Adrenal gland (tissue), 9 donors: ENCODE measurements at regions not wholly inside any gene's neighbourhood (a gene's known extent, or its start where the extent isn't known, plus 50 kb on each side); places are given as distances from the start of the nearest gene placed in this dataset.
A peak's percentile ranks its signal among the peaks of the same experiment; 100 is the strongest.

ENCODE experiments used
- DNase-seq, 7 donors: peaks; one replicate each; pipeline ENCODE4 v3.0.0-alpha.2; 2019 to 2020
- H3K27ac ChIP-seq, 5 donors: fragments of 200-600 bp; sonication (generic) in 4 of 5; 1 replicate in 3 of 5; 2 replicates in 2 of 5; pipeline versions ENCODE4 v1.5.1 to v1.8.0; 2016 to 2020; ENCODE audit warnings: mild to moderate bottlenecking in 1 of 5
- H3K27me3 ChIP-seq: fragments of 200-600 bp; 2 replicates; pipeline ENCODE4 v1.8.0; 2021
- H3K36me3 ChIP-seq, 2 donors: fragments of 200-600 bp; replicated peaks in 1 of 2; 1 replicate in 1 of 2; 2 replicates in 1 of 2; pipeline versions ENCODE4 v1.5.1 to v1.8.0; 2018 to 2022
- H3K4me1 ChIP-seq, 2 donors: fragments of 200-600 bp; replicated peaks in 1 of 2; 1 replicate in 1 of 2; 2 replicates in 1 of 2; pipeline versions ENCODE4 v1.5.1 to v1.8.0; 2018 to 2021
- H3K4me3 ChIP-seq, 4 donors: fragments of 200-600 bp; sonication (generic) in 3 of 4; one replicate each; pipeline ENCODE4 v1.5.1; 2016 to 2018
- H3K9me3 ChIP-seq, 3 donors: fragments of 200-600 bp; sonication (generic) in 1 of 3; replicated peaks in 1 of 3; 1 replicate in 2 of 3; 2 replicates in 1 of 3; pipeline versions ENCODE4 v1.5.1 to v1.8.0; 2016 to 2021
- POLR2A ChIP-seq, 2 donors: fragments of 450-650 bp; IDR thresholded peaks; one replicate each; pipeline ENCODE4 v1.6.1; 2017; ENCODE audit warnings: antibody characterized with exemption in 2 of 2, mild to moderate bottlenecking in 2 of 2, moderate library complexity in 1 of 2
- WGBS, 4 donors: extraction: QIAGEN DNeasy Blood & Tissue Kit in 2 of 4; methylation state at CpG; one replicate each; pipeline versions ENCODE4 v1.1.5 to v1.1.7; 2013 to 2017; 5-methylcytosine and 5-hydroxymethylcytosine counted together
- intact Hi-C, 2 donors: fragments of 100-400 bp; cut with DNase I; formaldehyde crosslinking; loops; one replicate each; pipeline versions ENCODE4 v1.14.1 to v1.15.0; 2022 to 2023
- TF ChIP-seq, protein P1 (sequence below), 6 experiments: fragments of 450-650 bp in 4 of 6; fragments of 200-600 bp in 2 of 6; sonication (generic) in 1 of 6; IDR thresholded peaks; 1 replicate in 5 of 6; 2 replicates in 1 of 6; pipeline versions ENCODE4 v1.5.1 to v1.8.0; 2016 to 2021; ENCODE audit warnings: antibody characterized with exemption in 6 of 6, mild to moderate bottlenecking in 2 of 6, moderate library complexity in 1 of 6
- donor health status: healthy with polysubstance abuse.
- donor health status: Bipolar disorder and iron deficiency.
- donor health status: DM: yes; HTN: yes; CAD: no.
- donor health status: DM: no; HTN: no; CAD: no.
- donor health status: DM: no; HTN: no; CAD: no.

DNA sequence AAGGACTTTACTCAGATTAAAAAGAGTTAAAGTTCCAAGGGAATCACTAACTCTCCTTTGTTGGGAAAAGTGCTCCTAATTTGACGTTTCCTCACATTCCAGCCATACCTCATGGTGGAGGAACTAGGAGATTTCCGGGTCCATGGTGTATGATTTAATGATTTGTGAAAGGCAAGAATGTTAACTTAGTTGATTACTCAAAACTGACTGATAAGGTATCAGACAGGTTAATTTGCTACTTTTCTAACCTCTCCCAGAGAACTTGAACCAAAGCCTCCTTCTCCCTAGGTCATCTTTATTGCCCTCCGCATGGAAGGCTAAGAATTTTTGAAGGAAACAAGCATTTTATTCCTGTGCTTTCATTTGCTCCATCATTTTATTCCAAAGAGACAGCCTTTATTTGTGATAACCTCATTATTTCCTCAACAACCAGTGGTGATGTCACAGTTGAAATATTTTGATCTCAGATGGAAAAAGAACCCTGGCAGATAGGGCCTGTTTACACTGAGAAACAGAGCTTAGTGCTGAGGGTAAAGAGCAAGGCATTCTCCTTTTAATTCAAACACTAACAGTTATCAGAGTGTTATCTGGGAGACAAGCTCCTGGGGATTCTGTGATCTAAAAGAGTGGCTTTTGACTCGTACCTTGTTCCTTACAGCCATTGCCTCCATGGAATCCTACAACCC is 57.4 kb upstream of the BMP2 start:
- intact Hi-C loops: loop anchor here in 1 of 2 donors (10.0 kb wide), 1 partner anchor 65 kb away; no protein-coding TSS in a partner anchor
- no peak overlapping the region for H3K27ac ChIP-seq
- H3K9me3 ChIP-seq: no peaks in the 10 kb centered on the region
- H3K4me3 ChIP-seq: no peak overlapping the region
- no peaks in the 10 kb centered on the region for H3K36me3 ChIP-seq
- no peak for DNase-seq
- WGBS, 4 donors: 75 to 85% (median 79%) methylated on average over 4 of the region's 4 CpGs
- no peaks in the 10 kb centered on the region for H3K27me3 ChIP-seq
- TF ChIP-seq, protein P1, sequence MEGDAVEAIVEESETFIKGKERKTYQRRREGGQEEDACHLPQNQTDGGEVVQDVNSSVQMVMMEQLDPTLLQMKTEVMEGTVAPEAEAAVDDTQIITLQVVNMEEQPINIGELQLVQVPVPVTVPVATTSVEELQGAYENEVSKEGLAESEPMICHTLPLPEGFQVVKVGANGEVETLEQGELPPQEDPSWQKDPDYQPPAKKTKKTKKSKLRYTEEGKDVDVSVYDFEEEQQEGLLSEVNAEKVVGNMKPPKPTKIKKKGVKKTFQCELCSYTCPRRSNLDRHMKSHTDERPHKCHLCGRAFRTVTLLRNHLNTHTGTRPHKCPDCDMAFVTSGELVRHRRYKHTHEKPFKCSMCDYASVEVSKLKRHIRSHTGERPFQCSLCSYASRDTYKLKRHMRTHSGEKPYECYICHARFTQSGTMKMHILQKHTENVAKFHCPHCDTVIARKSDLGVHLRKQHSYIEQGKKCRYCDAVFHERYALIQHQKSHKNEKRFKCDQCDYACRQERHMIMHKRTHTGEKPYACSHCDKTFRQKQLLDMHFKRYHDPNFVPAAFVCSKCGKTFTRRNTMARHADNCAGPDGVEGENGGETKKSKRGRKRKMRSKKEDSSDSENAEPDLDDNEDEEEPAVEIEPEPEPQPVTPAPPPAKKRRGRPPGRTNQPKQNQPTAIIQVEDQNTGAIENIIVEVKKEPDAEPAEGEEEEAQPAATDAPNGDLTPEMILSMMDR (IDR thresholded peaks at IDR 0.05): no peak
- TF ChIP-seq POLR2A (IDR thresholded peaks at IDR 0.05): no peak
- H3K4me1 ChIP-seq: peaks cover 0 to 3% of the 10 kb centered on the region in 2 donors

DNA sequence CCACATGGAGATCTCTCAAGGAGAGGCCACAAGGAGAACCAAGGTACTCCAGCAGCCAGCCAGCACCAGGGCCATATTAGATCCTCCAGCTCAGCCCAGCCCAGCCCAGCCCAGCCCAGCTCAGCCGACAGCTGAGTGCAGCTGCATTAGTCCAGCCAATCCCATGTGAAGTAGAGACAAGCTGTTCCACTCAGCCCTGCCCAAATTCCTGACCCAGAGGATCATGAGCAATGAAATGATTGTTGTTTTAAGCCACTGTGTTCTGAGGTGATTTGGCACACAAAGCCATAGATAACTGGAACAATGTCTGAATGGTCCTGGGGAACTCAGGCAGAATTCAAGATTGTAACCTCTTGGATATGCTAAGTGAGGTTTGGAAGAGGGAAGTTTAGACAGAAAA is 59.5 kb upstream of the BMP2 start:
- Histone ChIP-seq H3K4me3 (no peak overlapping the region), H3K36me3 (no peaks in the 10 kb centered on the region), H3K9me3 (no peaks in the 10 kb centered on the region), H3K27ac (no peak overlapping the region), H3K4me1 (no peaks in the 10 kb centered on the region), H3K27me3 (no peaks in the 10 kb centered on the region)
- TF ChIP-seq, protein P1 (IDR thresholded peaks at IDR 0.05): no peak
- TF ChIP-seq POLR2A (IDR thresholded peaks at IDR 0.05): no peak
- intact Hi-C loops: loop anchor here in 1 of 2 donors (10.0 kb wide), 1 partner anchor 63 kb away; no protein-coding TSS in a partner anchor
- peak in 5 of 7 donors; percentile 7 to 57 (median 29) for DNase-seq
- WGBS, 4 donors: 33 to 53% (median 45%) methylated on average over 1 of the region's 1 CpG

DNA sequence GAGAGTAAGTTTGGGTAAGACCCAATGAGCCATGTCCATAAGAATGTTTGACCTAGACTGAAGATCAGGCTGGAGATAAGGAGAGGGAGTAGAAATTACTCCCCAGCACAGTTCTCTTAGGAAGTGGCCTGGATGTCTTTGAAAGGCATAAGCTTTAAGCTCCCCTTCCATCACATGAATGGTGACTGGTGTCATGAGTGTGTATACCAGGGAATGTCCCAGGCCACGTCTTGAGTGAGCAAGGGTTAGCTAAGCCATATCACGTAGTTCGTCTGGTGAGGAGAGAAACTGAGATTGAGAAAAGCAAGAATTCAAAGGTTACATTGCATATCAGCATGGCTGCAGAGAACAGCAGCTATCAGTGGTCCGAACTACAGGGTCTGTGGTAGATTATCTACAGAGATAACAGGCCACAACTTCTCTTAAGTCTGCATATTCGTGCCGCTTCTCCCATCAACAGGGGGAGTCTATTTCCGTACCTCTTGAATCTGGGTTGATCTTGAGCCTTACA is 60.1 kb upstream of the BMP2 start:
- no peaks in the 10 kb centered on the region for H3K9me3 ChIP-seq
- H3K27ac ChIP-seq: peak overlapping the region in 1 of 5 donors; percentile 25
- TF ChIP-seq POLR2A (IDR thresholded peaks at IDR 0.05): no peak
- TF ChIP-seq, protein P1 (IDR thresholded peaks at IDR 0.05): no peak

DNA sequence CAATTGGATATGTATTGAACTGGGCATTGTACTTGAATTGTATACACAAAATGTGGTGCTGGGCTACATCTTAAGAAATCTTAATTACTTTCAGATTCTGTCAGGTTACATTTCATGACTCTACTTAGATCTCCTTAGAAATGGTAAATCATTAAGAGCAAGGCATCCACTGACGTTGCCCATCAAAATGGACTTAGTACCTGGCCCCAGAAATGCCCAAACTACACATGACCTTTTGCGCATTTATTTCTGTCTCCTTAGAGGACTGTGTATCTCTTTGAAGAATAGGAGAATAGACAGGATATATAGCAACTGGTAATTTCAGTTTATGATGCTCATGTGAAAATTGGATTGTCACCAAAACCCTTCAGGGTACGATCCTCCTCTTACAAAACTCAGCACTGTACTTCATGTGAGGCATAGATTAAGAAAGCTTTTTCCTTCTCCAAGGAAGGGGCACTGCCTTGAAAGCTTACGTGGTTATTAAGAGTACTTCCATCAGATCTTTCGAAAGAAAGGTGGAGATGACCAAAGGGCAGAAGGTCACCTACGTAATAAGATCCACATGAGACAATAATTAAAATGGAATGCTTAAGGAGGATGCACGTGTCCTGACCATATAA is 61.4 kb upstream of the BMP2 start:
- no peak for DNase-seq
- WGBS, 4 donors: 84 to 90% (median 86%) methylated on average over 7 of the region's 7 CpGs
- H3K9me3 ChIP-seq: no peaks in the 10 kb centered on the region
- H3K36me3 ChIP-seq: no peaks in the 10 kb centered on the region
- no peak overlapping the region for H3K4me3 ChIP-seq
- H3K27ac ChIP-seq: peak overlapping the region in 1 of 5 donors; percentile 6
- no peaks in the 10 kb centered on the region for H3K27me3 ChIP-seq
- TF ChIP-seq, protein P1 (IDR thresholded peaks at IDR 0.05): no peak
- no peak for TF ChIP-seq POLR2A (IDR thresholded peaks at IDR 0.05)
- no peaks in the 10 kb centered on the region for H3K4me1 ChIP-seq
- intact Hi-C loops: loop anchor here in 1 of 2 donors (10.0 kb wide), 1 partner anchor 61 kb away; no protein-coding TSS in a partner anchor

More for the DNA sequence above, 60.1 kb upstream of the BMP2 start:
- H3K36me3 ChIP-seq: no peaks in the 10 kb centered on the region
- no peaks in the 10 kb centered on the region for H3K27me3 ChIP-seq
- intact Hi-C loops: loop anchor here in 1 of 2 donors (10.0 kb wide), 1 partner anchor 63 kb away; no protein-coding TSS in a partner anchor
- WGBS, 4 donors: 61 to 78% (median 68%) methylated on average over 7 of the region's 7 CpGs
- no peak overlapping the region for H3K4me3 ChIP-seq
- no peaks in the 10 kb centered on the region for H3K4me1 ChIP-seq
- no peak for DNase-seq
